IPS DF 6.9 (cell line): ENCODE measurements at regions not wholly inside any gene's neighbourhood (a gene's known extent, or its start where the extent isn't known, plus 50 kb on each side); places are given as distances from the start of the nearest gene placed in this dataset.

Source experiments
- DNase-seq: peaks from one replicate; pipeline ENCODE4 v3.0.0-alpha.2; 2013; ENCODE audit warnings: low read depth, low spot score
- H3K27ac ChIP-seq: one replicate; pipeline ENCODE4 v1.5.1; 2013; ENCODE audit warnings: low read length, control low read depth
- H3K27me3 ChIP-seq: 2 replicates; pipeline ENCODE4 v1.6.1; 2013; ENCODE audit warnings: mild to moderate bottlenecking, low read length; ENCODE audit not compliant: control insufficient read depth, insufficient read depth
- H3K36me3 ChIP-seq: 2 replicates; pipeline ENCODE4 v1.6.1; 2013; ENCODE audit warnings: low read length; ENCODE audit not compliant: control insufficient read depth, insufficient read depth
- H3K4me1 ChIP-seq: 2 replicates; pipeline ENCODE4 v1.6.1; 2013; ENCODE audit warnings: low read length; ENCODE audit not compliant: control insufficient read depth, insufficient read depth
- H3K4me3 ChIP-seq: 2 replicates; pipeline ENCODE4 v1.5.1; 2013; ENCODE audit warnings: mild to moderate bottlenecking, low read length
- H3K9me3 ChIP-seq: 2 replicates; pipeline ENCODE4 v1.6.1; 2013; ENCODE audit warnings: low read length, inconsistent platforms; ENCODE audit not compliant: control insufficient read depth, insufficient read depth
- WGBS: extraction: QIAGEN DNeasy Blood & Tissue Kit; methylation state at CpG from one replicate; pipeline ENCODE4 v1.1.7; 2013; ENCODE audit warnings: mixed read lengths, missing lambda C conversion rate; ENCODE audit not compliant: insufficient read length, insufficient coverage; 5-methylcytosine and 5-hydroxymethylcytosine counted together

GRCh38 chr2:5877360-5877759 lies 185.2 kb downstream of the SOX11 start:
- Histone ChIP-seq H3K4me1 (no peaks in the 10 kb centered on the region), H3K36me3 (no peaks in the 10 kb centered on the region), H3K27ac (no peak overlapping the region), H3K27me3 (no peaks in the 10 kb centered on the region), H3K9me3 (no peaks in the 10 kb centered on the region), H3K4me3 (no peak overlapping the region)
- DNase-seq, result no peak
- WGBS, result no CpG with 5 or more reads among the region's 4 CpGs

GRCh38 chr2:5885451-5886173 lies 193.4 kb downstream of the SOX11 start:
- no peak overlapping the region for H3K4me3 ChIP-seq
- no peaks in the 10 kb centered on the region for H3K36me3 ChIP-seq
- H3K27ac ChIP-seq, result no peak overlapping the region
- no peaks in the 10 kb centered on the region for H3K9me3 ChIP-seq
- no peaks in the 10 kb centered on the region for H3K27me3 ChIP-seq
- no peak for DNase-seq
- no CpG with 5 or more reads among the region's 5 CpGs for WGBS
- H3K4me1 ChIP-seq, result no peaks in the 10 kb centered on the region; the same call in 1 of the 2 replicates

- Histone ChIP-seq H3K4me1 (no peaks in the 10 kb centered on the region; the same call in 1 of the 2 replicates), H3K36me3 (no peaks in the 10 kb centered on the region), H3K9me3 (no peaks in the 10 kb centered on the region), H3K27me3 (no peaks in the 10 kb centered on the region), H3K27ac (no peak overlapping the region), H3K4me3 (no peak overlapping the region)
- no CpG with 5 or more reads among the region's 6 CpGs for WGBS
- DNase-seq, result no peak
Observed at GRCh38 chr2:5886462-5886861, 194.3 kb downstream of the SOX11 start.

- Histone ChIP-seq H3K4me3 (no peak overlapping the region), H3K4me1 (no peaks in the 10 kb centered on the region; the same call in 1 of the 2 replicates), H3K27ac (no peak overlapping the region), H3K27me3 (no peaks in the 10 kb centered on the region), H3K9me3 (no peaks in the 10 kb centered on the region), H3K36me3 (no peaks in the 10 kb centered on the region)
- no peak for DNase-seq
- no CpG with 5 or more reads among the region's 1 CpG for WGBS
Observed at GRCh38 chr2:5888126-5888525, 195.9 kb downstream of the SOX11 start.

- Histone ChIP-seq H3K27me3 (no peaks in the 10 kb centered on the region), H3K36me3 (no peaks in the 10 kb centered on the region), H3K27ac (no peak overlapping the region), H3K9me3 (no peaks in the 10 kb centered on the region), H3K4me3 (no peak overlapping the region), H3K4me1 (no peaks in the 10 kb centered on the region; the same call in 1 of the 2 replicates)
- WGBS, result no CpG with 5 or more reads among the region's 5 CpGs
- no peak for DNase-seq
Observed at GRCh38 chr2:5889519-5889918, 197.3 kb downstream of the SOX11 start.

- H3K27me3 ChIP-seq, result no peaks in the 10 kb centered on the region
- no CpG with 5 or more reads among the region's 5 CpGs for WGBS
- H3K27ac ChIP-seq, result no peak overlapping the region
- no peaks in the 10 kb centered on the region for H3K9me3 ChIP-seq
- H3K36me3 ChIP-seq, result no peaks in the 10 kb centered on the region
- no peak for DNase-seq
- no peak overlapping the region for H3K4me3 ChIP-seq
- H3K4me1 ChIP-seq, result no peaks in the 10 kb centered on the region
Observed at GRCh38 chr2:5894355-5894754, 202.2 kb downstream of the SOX11 start.

DNA sequence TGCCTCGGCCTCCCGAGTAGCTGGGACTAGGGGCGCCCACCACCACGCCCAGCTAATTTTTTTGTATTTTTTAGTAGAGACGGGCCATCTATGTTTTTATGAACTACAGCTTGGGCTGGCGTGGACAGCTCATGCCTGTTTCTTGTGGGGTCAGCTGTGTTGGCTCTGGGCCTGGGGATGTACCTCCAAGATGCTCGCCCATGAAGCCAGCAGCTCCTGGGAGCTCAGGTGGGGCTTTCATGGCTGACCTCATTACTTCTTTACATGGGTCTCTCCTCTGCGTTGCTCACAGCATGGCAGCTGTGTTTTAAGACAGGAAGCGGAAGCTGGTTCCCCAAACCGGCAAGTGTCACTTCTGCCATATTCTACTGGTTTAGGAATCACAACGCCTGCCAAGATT lies 203.1 kb downstream of the SOX11 start:
- Histone ChIP-seq H3K36me3 (no peaks in the 10 kb centered on the region), H3K27ac (no peak overlapping the region), H3K27me3 (no peaks in the 10 kb centered on the region), H3K4me1 (no peaks in the 10 kb centered on the region), H3K9me3 (no peaks in the 10 kb centered on the region), H3K4me3 (no peak overlapping the region)
- no peak for DNase-seq
- no CpG with 5 or more reads among the region's 11 CpGs for WGBS

DNA sequence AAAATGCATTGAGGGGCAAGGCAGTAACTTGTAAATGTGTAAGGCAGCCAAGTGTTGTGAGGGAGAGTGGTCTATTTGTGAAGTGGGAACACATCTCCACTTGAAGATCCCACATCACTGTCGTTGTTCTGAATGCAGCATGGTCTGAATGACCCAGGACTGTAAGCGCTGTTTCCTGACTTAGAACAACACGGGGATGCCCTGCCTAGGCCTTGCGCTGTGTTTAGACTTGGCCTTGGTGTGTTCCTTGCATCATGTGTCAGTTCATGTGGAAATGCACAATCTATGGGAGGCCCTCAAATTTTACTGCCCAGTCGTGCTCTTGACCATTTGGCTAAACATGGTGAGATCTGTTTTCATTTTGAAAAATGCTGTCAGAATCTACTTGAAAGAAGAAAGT lies 205.1 kb downstream of the SOX11 start:
- no peak for DNase-seq
- WGBS, result no CpG with 5 or more reads among the region's 5 CpGs

GRCh38 chr2:5898667-5899066 lies 206.5 kb downstream of the SOX11 start:
- Histone ChIP-seq H3K4me1 (no peaks in the 10 kb centered on the region), H3K4me3 (no peak overlapping the region), H3K27ac (no peak overlapping the region), H3K36me3 (no peaks in the 10 kb centered on the region), H3K9me3 (no peaks in the 10 kb centered on the region), H3K27me3 (no peaks in the 10 kb centered on the region)
- no peak for DNase-seq
- WGBS, result no CpG with 5 or more reads among the region's 3 CpGs

More for the DNA sequence above, 205.1 kb downstream of the SOX11 start:
- Histone ChIP-seq H3K27ac (no peak overlapping the region), H3K4me3 (no peak overlapping the region), H3K27me3 (no peaks in the 10 kb centered on the region), H3K9me3 (no peaks in the 10 kb centered on the region), H3K36me3 (no peaks in the 10 kb centered on the region), H3K4me1 (no peaks in the 10 kb centered on the region)

DNA sequence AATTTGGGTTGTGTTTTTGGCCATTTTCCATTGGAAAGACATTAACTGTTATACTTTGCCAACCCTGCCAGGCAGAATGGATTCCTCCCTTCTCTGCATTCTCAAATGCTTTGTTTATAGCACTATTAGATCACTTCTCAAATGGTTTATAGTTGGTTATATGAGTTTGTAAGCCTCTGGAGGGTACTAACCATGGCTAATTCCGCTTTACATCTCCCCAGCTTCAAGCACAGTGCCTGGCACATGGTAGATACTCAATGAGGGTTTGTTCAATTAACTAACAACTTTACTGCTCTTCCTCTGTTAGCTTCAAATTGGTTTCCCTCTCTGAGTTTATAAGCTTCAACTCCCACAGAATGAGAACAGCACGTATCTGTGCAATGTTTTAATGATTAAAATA lies 213.5 kb downstream of the SOX11 start:
- no CpG with 5 or more reads among the region's 2 CpGs for WGBS

DNA sequence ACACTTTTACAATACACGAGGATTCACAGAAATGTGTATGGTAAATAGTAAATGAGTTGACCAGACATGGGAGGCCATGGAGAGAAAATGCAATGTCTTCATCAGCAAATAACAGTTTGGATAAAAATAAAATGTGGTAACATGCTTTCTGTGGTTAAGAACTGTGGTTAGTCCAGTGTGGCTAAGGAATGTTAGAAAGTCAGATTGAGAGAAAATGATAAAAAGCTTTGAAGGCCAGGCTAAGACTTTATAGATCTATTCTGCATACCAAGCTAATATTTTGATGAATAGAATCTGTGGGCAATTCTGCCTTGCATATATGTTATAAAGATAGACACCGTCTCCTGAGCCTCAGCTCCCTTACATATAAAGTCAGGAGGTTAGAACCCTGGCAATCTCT lies 215.9 kb downstream of the SOX11 start:
- peaks cover 14% of the 10 kb centered on the region for H3K27me3 ChIP-seq
- no peak for DNase-seq
- H3K4me3 ChIP-seq, result no peak overlapping the region
- no peaks in the 10 kb centered on the region for H3K36me3 ChIP-seq
- H3K4me1 ChIP-seq, result no peaks in the 10 kb centered on the region
- H3K27ac ChIP-seq, result no peak overlapping the region
- no CpG with 5 or more reads among the region's 2 CpGs for WGBS
- H3K9me3 ChIP-seq, result no peaks in the 10 kb centered on the region

More for the DNA sequence above, 213.5 kb downstream of the SOX11 start:
- H3K36me3 ChIP-seq, result no peaks in the 10 kb centered on the region
- no peak overlapping the region for H3K27ac ChIP-seq
- H3K4me1 ChIP-seq, result no peaks in the 10 kb centered on the region
- H3K27me3 ChIP-seq, result no peaks in the 10 kb centered on the region
- no peak overlapping the region for H3K4me3 ChIP-seq
- DNase-seq, result no peak
- H3K9me3 ChIP-seq, result no peaks in the 10 kb centered on the region
